CD14-positive monocyte (primary cell): ENCODE measurements at regions not wholly inside any gene's neighbourhood (a gene's known extent, or its start where the extent isn't known, plus 50 kb on each side); places are given as distances from the start of the nearest gene placed in this dataset.

ENCODE experiments used
- DNase-seq, 3 donors: peaks; one replicate each; pipeline ENCODE4 v3.0.0-alpha.2; 2011 to 2022
- H2AFZ ChIP-seq: 2 replicates; pipeline ENCODE4 v1.6.0; 2012; ENCODE audit warnings: mild to moderate bottlenecking, low read depth, low read length, inconsistent platforms; ENCODE audit not compliant: insufficient read depth, poor library complexity, severe bottlenecking
- H3K27ac ChIP-seq, 2 donors: 1 replicate in 1 of 2; 2 replicates in 1 of 2; pipeline ENCODE4 v1.5.1; 2012 to 2013; ENCODE audit warnings: low read length in 2 of 2, control low read depth in 1 of 2, inconsistent platforms in 1 of 2, low read depth in 1 of 2, mild to moderate bottlenecking in 1 of 2
- H3K27me3 ChIP-seq, 2 donors: one replicate each; pipeline versions ENCODE4 v1.6.0 to v1.6.1; 2011 to 2013; ENCODE audit warnings: low read length in 2 of 2; ENCODE audit not compliant: control insufficient read depth in 2 of 2, insufficient read depth in 2 of 2
- H3K36me3 ChIP-seq, 2 donors: replicated peaks in 1 of 2; 1 replicate in 1 of 2; 2 replicates in 1 of 2; pipeline versions ENCODE4 v1.5.1 to v1.6.1; 2012 to 2013; ENCODE audit warnings: low read length in 2 of 2, control low read depth in 1 of 2, inconsistent platforms in 1 of 2, mild to moderate bottlenecking in 1 of 2; ENCODE audit not compliant: insufficient read depth in 2 of 2, control insufficient read depth in 1 of 2
- H3K4me1 ChIP-seq, 2 donors: 1 replicate in 1 of 2; 2 replicates in 1 of 2; pipeline versions ENCODE4 v1.5.1 to v1.6.1; 2012 to 2013; ENCODE audit warnings: low read length in 2 of 2, control low read depth in 1 of 2, inconsistent platforms in 1 of 2, mild to moderate bottlenecking in 1 of 2, moderate library complexity in 1 of 2; ENCODE audit not compliant: insufficient read depth in 2 of 2, control insufficient read depth in 1 of 2
- H3K4me2 ChIP-seq: replicated peaks from 2 replicates; pipeline ENCODE3; 2012; ENCODE audit warnings: low read length, moderate library complexity, mild to moderate bottlenecking; ENCODE audit not compliant: poor library complexity, severe bottlenecking; ENCODE audit errors: extremely low read depth
- H3K4me3 ChIP-seq, 3 experiments: fragments of 200-600 bp in 1 of 3; sonication (generic) in 1 of 3; replicated peaks in 1 of 3; 1 replicate in 2 of 3; 2 replicates in 1 of 3; pipeline ENCODE4 v1.5.1; 2011 to 2013; ENCODE audit warnings: low read length in 3 of 3, mild to moderate bottlenecking in 3 of 3, control low read depth in 2 of 3, low read depth in 2 of 3, inconsistent platforms in 1 of 3, moderate library complexity in 1 of 3
- H3K79me2 ChIP-seq: 2 replicates; pipeline ENCODE4 v1.6.0; 2012; ENCODE audit warnings: mild to moderate bottlenecking, control low read depth, inconsistent platforms, low read length, moderate library complexity; ENCODE audit not compliant: insufficient read depth
- H3K9ac ChIP-seq: 2 replicates; pipeline ENCODE4 v1.6.0; 2017; ENCODE audit warnings: low read length, mild to moderate bottlenecking; ENCODE audit not compliant: insufficient read depth, poor library complexity, severe bottlenecking
- H3K9me3 ChIP-seq, 2 donors: replicated peaks in 1 of 2; 1 replicate in 1 of 2; 2 replicates in 1 of 2; pipeline versions ENCODE4 v1.5.1 to v1.6.1; 2012 to 2013; ENCODE audit warnings: low read length in 2 of 2, control low read depth in 1 of 2; ENCODE audit not compliant: control insufficient read depth in 1 of 2, insufficient read depth in 1 of 2
- H4K20me1 ChIP-seq: 2 replicates; pipeline ENCODE4 v1.6.0; 2012; ENCODE audit warnings: mild to moderate bottlenecking, low read length, control low read depth, moderate library complexity; ENCODE audit not compliant: insufficient read depth
- H3K27ac Mint-ChIP-seq, 7 donors: one replicate each; pipeline ENCODE4 v1.8.0; 2020; ENCODE audit warnings: mild to moderate bottlenecking in 7 of 7, mixed read lengths in 7 of 7, moderate library complexity in 6 of 7, inconsistent platforms in 2 of 7
- H3K27me3 Mint-ChIP-seq, 3 donors: one replicate each; pipeline ENCODE4 v1.8.0; 2021 to 2022; ENCODE audit warnings: low read depth in 3 of 3, mild to moderate bottlenecking in 3 of 3, mixed read lengths in 3 of 3, moderate library complexity in 3 of 3, inconsistent platforms in 1 of 3
- H3K36me3 Mint-ChIP-seq, 2 donors: one replicate each; pipeline ENCODE4 v1.8.0; 2020; ENCODE audit warnings: mixed read lengths in 2 of 2, inconsistent platforms in 1 of 2, mild to moderate bottlenecking in 1 of 2
- H3K4me1 Mint-ChIP-seq: one replicate; pipeline ENCODE4 v1.8.0; 2020; ENCODE audit warnings: mild to moderate bottlenecking, mixed read lengths
- H3K4me3 Mint-ChIP-seq, 2 donors: one replicate each; pipeline ENCODE4 v1.8.0; 2020; ENCODE audit warnings: mild to moderate bottlenecking in 2 of 2, mixed read lengths in 2 of 2, moderate library complexity in 1 of 2
- H3K9me3 Mint-ChIP-seq, 7 donors: one replicate each; pipeline ENCODE4 v1.8.0; 2020 to 2022; ENCODE audit warnings: mixed read lengths in 7 of 7, mild to moderate bottlenecking in 6 of 7, moderate library complexity in 6 of 7, inconsistent platforms in 2 of 7
- WGBS: methylation state at CpG from one replicate; pipeline ENCODE4 v1.1.5; 2013; ENCODE audit warnings: missing lambda C conversion rate; ENCODE audit not compliant: insufficient coverage; 5-methylcytosine and 5-hydroxymethylcytosine counted together
- intact Hi-C, 2 donors: fragments of 100-400 bp; cut with micrococcal nuclease; formaldehyde crosslinking; loops; one replicate each; pipeline versions ENCODE4 v1.15.0 to v1.15.1; 2023
- TF ChIP-seq, protein P1 (sequence below): fragments of 200-600 bp; IDR thresholded peaks from one replicate; pipeline ENCODE4 v1.8.0; 2022; ENCODE audit warnings: antibody characterized with exemption, mild to moderate bottlenecking

DNA sequence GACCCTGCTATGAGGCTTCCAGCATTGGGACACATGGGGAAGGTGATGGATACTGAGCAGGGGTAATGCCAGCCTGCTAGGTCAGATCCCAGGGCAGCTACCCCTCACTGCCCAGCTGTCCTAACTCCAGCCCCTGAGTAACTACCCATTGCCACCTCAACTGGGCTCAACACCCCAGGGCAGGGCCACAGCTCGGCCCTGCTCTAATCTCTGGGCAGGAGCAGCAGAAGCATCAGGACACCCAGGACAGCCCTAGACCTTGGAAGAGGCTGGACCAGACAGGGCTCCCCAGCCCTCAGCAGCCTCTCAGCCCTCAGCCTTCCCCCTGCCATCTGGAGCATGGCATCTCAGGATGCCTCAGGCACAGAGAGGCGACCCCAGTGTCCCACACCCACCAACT lies 67.4 kb upstream of the TOP1 start:
- H3K4me1 Mint-ChIP-seq = peaks cover 33% of the 10 kb centered on the region
- H3K27me3 Mint-ChIP-seq = peaks cover 0 to 5% (median 2%) of the 10 kb centered on the region in 3 donors

DNA sequence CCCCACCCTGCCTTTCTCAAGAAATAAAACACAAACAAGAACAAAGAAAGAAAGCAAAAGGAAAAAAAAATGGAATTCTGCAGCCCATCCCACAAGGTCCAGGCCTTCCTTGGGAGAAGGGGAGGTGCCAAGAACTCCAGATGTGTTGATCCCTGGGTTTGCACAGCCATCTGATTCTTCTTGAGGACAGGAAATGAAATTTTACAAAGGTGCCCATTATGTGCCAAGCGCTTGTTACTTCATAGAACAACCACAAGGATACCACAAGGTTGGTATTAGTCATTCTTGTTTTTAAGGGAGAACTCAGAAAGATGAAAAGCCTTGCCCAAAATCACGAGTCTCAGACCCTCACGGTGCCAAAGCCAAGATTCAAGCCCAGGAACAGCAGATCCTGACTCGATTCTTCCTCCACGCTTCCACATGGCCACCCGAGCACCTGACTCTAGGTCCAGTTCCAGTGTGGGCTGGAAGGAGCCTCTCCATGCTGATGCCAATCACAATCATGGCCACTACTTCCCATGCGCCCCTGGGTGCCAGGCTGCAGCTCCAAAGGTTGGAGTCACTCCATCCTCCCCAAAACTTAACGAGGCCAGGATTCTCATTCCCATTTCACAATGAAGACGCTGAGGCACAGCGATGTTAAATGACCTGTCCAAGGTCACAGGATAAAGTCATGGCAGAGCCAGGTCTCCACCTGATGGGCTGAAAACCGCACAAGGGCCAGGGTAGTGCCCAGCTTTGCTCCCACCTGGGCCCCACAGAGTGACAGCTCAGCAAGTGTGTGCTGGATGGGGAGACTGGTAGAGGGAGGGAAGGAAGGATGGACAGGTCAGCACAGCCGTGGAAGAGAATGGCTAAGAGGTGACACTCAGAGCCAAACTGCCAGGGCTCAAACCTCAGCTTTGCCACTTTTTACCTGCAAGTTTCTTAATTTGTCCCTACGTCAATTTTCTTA lies 66.7 kb upstream of the TOP1 start:
- Histone ChIP-seq H3K79me2 (no peaks in the 10 kb centered on the region), H3K36me3 (no peaks in the 10 kb centered on the region), H3K27ac (no peak overlapping the region), H3K4me3 (no peak overlapping the region), H3K9ac (peak overlapping the region; percentile 27), H2AFZ (peak overlapping the region; percentile 26), H3K27me3 (no peaks in the 10 kb centered on the region), H3K9me3 (no peaks in the 10 kb centered on the region), H4K20me1 (no peaks in the 10 kb centered on the region), H3K4me1 (peaks cover 21 to 23% of the 10 kb centered on the region in 2 donors), H3K4me2 (peak overlapping the region; percentile 33)
- peaks cover 26% of the 10 kb centered on the region for H3K4me1 Mint-ChIP-seq
- peaks cover 0 to 6% (median 2%) of the 10 kb centered on the region in 3 donors for H3K27me3 Mint-ChIP-seq
- no peaks in the 10 kb centered on the region for H3K36me3 Mint-ChIP-seq
- H3K4me3 Mint-ChIP-seq = peak overlapping the region in 1 of 2 donors; percentile 44
- DNase-seq = peak; percentile 31 to 67 (median 62)
- intact Hi-C loops = loop anchor here (5.0 to 10.0 kb wide), 7 partner anchors 220 to 1695 kb away; partner anchors contain the start of genes LPIN3 (in 1 of the 2) and ZHX3 (in 1 of the 2)
- peaks cover 0 to 2% (median 0%) of the 10 kb centered on the region in 7 donors for H3K9me3 Mint-ChIP-seq
- 61% methylated on average over 10 of the region's 13 CpGs for WGBS
- peak overlapping the region in 4 of 7 donors; percentile 58 to 76 (median 66) for H3K27ac Mint-ChIP-seq
- TF ChIP-seq, protein P1, sequence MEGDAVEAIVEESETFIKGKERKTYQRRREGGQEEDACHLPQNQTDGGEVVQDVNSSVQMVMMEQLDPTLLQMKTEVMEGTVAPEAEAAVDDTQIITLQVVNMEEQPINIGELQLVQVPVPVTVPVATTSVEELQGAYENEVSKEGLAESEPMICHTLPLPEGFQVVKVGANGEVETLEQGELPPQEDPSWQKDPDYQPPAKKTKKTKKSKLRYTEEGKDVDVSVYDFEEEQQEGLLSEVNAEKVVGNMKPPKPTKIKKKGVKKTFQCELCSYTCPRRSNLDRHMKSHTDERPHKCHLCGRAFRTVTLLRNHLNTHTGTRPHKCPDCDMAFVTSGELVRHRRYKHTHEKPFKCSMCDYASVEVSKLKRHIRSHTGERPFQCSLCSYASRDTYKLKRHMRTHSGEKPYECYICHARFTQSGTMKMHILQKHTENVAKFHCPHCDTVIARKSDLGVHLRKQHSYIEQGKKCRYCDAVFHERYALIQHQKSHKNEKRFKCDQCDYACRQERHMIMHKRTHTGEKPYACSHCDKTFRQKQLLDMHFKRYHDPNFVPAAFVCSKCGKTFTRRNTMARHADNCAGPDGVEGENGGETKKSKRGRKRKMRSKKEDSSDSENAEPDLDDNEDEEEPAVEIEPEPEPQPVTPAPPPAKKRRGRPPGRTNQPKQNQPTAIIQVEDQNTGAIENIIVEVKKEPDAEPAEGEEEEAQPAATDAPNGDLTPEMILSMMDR = no peak

More for the DNA sequence above, 67.4 kb upstream of the TOP1 start:
- no peaks in the 10 kb centered on the region for H4K20me1 ChIP-seq
- peaks cover 28 to 31% of the 10 kb centered on the region in 2 donors for H3K4me1 ChIP-seq
- no peaks in the 10 kb centered on the region for H3K79me2 ChIP-seq
- H3K9ac ChIP-seq = peak overlapping the region; percentile 27
- H3K4me3 ChIP-seq = no peak overlapping the region
- TF ChIP-seq, protein P1 = no peak
- no peak overlapping the region for H3K27ac ChIP-seq
- H3K36me3 Mint-ChIP-seq = no peaks in the 10 kb centered on the region
- H3K27ac Mint-ChIP-seq = peak overlapping the region in 1 of 7 donors; percentile 58
- H2AFZ ChIP-seq = no peak overlapping the region
- peak overlapping the region in 1 of 2 donors; percentile 44 for H3K4me3 Mint-ChIP-seq
- 85% methylated on average over 2 of the region's 2 CpGs for WGBS
- DNase-seq = no peak
- H3K9me3 Mint-ChIP-seq = peaks cover 0 to 2% (median 0%) of the 10 kb centered on the region in 7 donors
- H3K27me3 ChIP-seq = no peaks in the 10 kb centered on the region
- H3K36me3 ChIP-seq = no peaks in the 10 kb centered on the region
- H3K9me3 ChIP-seq = no peaks in the 10 kb centered on the region
- intact Hi-C loops = loop anchor here (5.0 to 10.0 kb wide), 7 partner anchors 219 to 1694 kb away; partner anchors contain the start of genes LPIN3 (in 1 of the 2) and ZHX3 (in 1 of the 2)
- H3K4me2 ChIP-seq = no peak overlapping the region
